GM18517 (cell line): ENCODE measurements at regions not wholly inside any gene's neighbourhood (a gene's known extent, or its start where the extent isn't known, plus 50 kb on each side); places are given as distances from the start of the nearest gene placed in this dataset.
"Not testable (repeated sequence)": the region's sequence is repeated elsewhere in the genome, so short reads cannot be mapped to it uniquely, and the experiment has no call there.

ENCODE experiments used
- ATAC-seq: cut with Tn5 transposase; IDR thresholded peaks from one replicate; pipeline ENCODE4 v1.9.1; 2021; ENCODE audit warnings: mild to moderate bottlenecking, moderate library complexity; ENCODE audit not compliant: unreplicated experiment

DNA sequence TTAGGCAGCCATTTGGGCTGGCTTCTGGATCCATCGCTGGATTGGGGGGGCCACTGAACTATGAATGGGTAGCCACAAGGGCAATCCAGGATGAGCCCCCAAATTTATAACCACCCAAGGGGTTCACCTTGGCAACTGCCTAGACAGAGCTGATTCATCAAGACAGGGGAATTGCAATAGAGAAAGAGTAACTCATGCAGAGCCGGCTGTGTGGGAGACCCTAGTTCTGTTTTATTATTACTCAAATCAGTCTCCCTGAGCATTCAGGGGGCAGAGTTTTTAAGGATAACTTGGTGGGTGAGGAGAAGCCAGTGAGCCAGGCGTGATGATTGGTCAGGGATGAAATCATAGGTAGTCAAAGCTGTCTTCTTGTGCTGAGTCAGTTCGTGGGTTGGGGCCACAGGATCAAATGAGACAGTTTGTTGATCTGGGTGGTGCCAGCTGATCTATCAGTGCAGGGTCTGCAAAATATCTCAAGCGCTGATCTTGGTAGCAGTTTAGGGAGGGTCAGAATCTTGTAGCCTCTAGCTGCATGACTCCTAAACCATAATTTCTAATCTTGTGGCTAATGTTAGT lies 57.9 kb downstream of the DNAJB9 start:
- ATAC-seq, result no peak

- no peak for ATAC-seq
These were observed 59.0 kb downstream of the DNAJB9 start for GRCh38 chr7:108628678-108629077.

DNA sequence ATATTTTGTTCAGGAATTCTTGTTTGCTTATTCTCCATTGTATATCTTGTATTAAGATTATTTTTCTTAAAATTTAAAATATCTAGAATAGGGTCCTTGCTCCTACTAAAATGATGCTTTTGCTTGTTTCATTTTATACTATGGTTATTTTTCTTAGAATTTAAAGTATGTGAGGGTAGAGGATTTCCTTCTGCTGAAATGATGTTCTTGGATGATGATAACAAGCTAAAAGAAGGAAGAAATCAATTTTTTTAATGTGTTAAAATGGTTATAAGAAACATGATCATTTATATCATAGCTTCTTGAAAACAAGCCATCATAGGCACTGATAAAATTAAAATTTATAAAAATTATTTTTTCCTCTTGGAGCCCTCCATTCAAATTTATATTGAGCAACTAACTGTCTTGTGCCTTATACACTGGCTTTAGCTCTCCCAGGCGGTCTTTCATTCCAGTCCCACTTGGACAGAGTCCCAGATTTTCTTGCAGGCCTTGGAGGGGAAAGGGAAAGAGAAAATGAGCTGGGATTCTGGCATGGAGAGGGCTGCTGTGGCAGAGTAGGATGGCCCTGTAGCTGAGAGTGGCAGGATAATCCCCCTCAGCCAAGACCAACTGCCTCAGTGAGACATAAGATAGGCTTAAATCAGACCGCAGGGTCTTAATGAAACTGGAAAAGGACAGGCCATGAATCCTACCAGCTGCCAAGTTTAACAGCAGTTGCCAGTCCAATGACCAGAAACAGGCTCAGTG lies 60.2 kb downstream of the DNAJB9 start:
- no peak for ATAC-seq

- no peak for ATAC-seq
These were observed 64.4 kb downstream of the DNAJB9 start for GRCh38 chr7:108634036-108634435.

- no peak for ATAC-seq
These were observed 64.9 kb downstream of the DNAJB9 start for GRCh38 chr7:108634535-108634934.

DNA sequence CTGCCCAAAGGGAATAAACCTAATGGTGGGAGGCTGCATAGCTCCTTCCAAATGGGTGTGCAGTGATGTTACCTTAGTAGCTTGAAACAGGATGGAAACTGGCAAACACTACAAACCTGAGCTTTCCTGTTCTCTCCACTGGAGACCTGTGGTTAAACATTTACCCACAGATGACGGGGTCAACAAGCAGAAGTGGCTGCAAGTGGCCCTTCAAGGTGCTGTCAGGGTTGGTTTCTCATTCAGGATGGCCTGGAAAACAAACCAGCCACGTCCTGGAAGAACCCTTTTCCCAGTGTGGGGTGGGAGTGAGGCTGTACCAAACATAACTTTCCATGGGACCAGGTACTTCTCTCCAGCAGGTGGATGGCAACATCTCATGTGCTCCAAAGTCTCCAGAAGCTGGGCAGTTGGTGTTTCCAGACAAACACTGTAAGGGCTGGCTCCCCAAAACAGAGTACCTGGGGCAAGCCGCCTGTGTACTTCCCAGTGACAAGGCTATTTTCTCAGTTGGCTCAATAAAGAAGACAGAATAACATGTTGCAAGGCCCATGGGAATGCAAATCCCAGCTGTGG lies 67.5 kb downstream of the DNAJB9 start:
- ATAC-seq, result no peak

DNA sequence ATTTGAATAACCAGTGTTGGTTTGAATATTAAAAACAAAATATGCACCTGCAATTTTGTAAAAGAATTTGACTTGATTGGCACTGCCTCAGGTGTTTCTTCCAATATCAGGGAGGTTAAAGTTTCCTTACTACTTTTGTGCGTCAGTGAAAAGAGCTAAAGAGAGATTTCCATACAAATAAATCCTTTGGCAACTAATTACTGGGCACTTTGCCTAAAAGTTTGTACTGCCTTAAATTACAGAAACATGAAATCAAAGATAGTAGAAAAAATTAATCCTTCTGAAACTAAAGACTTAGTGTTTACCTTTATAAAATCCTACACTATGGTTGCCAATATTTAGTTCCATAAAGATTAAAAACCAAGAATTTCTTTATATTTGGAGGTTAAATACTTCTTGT lies 72.5 kb downstream of the DNAJB9 start:
- ATAC-seq, result no peak

GRCh38 chr7:108643136-108643535 lies 73.5 kb downstream of the DNAJB9 start:
- no peak for ATAC-seq

DNA sequence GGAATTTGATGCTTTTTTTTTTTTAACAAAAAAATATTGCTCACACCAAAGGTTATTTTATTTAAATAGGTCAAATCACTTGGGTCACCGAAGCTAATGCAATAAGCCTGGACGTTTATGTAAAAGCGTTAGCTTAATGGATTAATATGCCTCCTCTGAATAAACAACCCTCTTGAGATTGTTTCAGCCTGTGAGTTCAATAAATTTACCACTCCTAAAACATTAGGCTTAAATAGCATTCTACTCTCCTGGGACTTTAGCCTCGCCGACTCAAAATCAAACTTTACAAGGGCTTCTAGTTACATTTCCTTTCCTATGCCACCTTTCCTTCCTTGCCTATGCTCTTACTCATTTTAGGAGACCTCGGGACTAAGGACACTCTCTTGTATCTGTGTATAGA lies 79.3 kb downstream of the DNAJB9 start:
- ATAC-seq, result no peak

DNA sequence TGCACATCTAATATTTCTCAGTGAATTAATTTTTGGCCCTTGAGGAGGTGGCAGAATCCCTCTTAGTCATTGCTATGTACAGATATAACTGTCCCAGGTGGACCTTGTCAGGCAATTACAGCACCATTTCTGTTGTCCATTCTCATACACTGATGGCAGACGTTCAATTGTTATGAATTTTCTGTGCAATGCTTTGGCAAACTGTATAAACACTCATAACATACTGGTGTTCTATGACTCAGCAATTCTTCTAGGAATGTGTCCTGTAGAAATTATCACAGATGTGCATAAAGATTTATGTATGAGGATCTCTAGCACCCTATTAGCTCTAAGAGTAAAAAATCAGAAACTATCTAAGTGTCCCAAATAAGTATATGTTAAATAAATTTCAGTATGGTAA lies 80.8 kb downstream of the DNAJB9 start:
- no peak for ATAC-seq

DNA sequence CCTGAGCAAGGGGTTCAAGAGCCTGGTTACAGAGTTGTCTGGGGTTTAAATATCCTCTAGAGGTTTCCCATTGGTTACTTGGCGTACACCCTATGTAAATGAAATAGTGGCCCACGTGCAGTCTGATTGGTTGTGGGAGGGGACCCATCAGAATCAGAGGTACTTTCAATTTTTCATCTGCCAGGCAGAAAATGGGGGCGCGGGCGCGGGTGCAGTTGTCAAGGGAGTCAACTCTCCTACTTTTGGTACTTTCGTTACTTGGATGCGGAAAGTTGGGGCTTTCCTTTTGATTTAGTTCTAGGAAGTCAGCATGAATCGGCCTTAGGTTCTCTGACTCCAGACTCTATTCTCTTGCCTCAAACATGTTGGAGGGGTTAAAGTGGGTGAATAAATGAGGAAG lies 83.2 kb downstream of the DNAJB9 start:
- ATAC-seq, result no peak

DNA sequence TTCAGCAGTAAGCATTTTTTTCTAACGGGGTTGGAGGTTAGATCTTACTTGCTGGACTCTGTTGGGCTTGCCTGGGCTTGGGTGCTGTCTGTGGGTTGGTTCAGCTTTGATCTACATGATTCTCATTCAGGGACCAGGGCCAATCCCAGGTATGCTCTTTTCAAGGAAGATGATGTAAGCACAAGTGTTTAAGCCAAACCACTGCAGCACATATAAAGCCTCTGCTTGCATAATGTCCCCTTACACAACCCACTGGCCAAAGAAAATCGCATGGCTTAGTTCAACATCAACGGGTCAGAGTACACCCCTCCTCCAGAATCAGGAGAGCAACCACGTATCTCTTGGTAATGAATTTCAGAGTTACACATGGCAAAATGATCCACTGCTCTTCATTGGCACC lies 83.9 kb downstream of the DNAJB9 start:
- no peak for ATAC-seq

- not testable (repeated sequence) for ATAC-seq
These were observed 87.6 kb downstream of the DNAJB9 start for GRCh38 chr7:108657140-108657726.

GRCh38 chr7:108659261-108659660 lies 89.6 kb downstream of the DNAJB9 start:
- ATAC-seq, result no peak

- no peak for ATAC-seq
These were observed 90.2 kb downstream of the DNAJB9 start for GRCh38 chr7:108659867-108660266.

DNA sequence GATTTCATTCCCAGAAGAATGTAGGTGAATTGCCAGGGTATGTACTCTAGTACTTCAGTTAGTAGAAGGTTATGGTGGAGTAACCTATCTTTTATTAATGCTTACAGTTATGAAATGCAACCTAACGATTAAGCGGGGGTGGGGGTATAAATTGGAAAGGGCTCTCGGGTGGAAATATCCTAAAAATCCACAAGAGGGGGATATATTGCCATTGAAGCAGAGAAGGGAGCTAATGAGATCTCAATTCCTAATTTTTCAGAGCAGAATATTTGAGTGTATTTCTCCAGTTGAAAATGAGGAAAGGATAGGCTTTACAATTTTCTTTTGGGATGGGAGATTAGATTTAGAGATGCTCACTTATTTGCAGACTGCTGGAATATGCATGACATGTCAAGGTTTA lies 90.8 kb downstream of the DNAJB9 start:
- ATAC-seq, result no peak

- no peak for ATAC-seq
These were observed 93.2 kb downstream of the DNAJB9 start for GRCh38 chr7:108662783-108663362.

DNA sequence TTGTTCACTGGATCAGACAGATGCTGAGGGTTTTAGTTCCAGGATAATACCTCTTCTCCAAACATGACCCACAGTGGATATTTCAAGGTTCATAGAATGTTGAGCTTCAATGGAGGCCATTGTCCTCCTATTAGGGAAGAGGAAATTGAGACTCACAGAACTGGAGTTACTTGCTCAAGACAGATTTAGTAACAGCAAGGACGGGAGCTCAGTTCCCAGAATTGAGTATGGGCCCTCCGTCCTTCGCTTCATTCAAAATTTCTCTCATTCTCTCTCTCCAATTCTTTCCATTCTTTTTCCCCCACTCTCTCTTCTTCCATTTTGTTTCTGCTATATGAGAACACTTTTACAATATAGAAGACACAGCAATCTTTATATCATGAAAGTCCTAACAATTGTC lies 94.0 kb downstream of the DNAJB9 start:
- no peak for ATAC-seq

GRCh38 chr7:108667216-108667615 lies 97.5 kb downstream of the DNAJB9 start:
- no peak for ATAC-seq

DNA sequence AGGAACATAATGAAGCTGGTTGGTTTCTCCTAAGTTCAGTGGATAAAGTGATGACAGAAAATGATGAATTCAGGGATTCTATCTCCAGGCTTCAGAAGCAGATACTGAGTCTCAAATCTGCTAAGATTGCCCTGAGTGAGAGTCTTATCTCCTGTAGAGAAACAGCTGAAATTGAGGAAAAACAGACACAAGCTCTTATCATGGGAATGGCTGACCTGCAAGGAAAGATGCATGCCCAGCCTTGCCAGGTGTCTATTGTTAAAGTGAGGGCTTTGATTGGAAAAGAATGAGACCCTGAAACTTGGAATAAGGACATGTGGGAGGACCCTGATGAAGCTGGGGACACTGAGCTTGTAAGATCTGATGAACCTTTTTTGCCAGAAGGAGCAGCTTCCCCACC lies 100.3 kb downstream of the DNAJB9 start:
- ATAC-seq, result no peak

- ATAC-seq, result not testable (repeated sequence)
These were observed 104.0 kb downstream of the DNAJB9 start for GRCh38 chr7:108673699-108674098.

GRCh38 chr7:108684629-108685028 lies 115.0 kb downstream of the DNAJB9 start:
- ATAC-seq, result no peak
